H9 (cell line): ENCODE measurements at regions not wholly inside any gene's neighbourhood (a gene's known extent, or its start where the extent isn't known, plus 50 kb on each side); places are given as distances from the start of the nearest gene placed in this dataset.
"Not testable (repeated sequence)": the region's sequence is repeated elsewhere in the genome, so short reads cannot be mapped to it uniquely, and the experiment has no call there.

ENCODE experiments used
- DNase-seq: peaks from one replicate; pipeline ENCODE4 v3.0.0-alpha.2; 2017
- H2AFZ ChIP-seq: one replicate; pipeline ENCODE4 v1.6.1; 2013; ENCODE audit warnings: mild to moderate bottlenecking, low read length, control low read depth, moderate library complexity
- H2AK5ac ChIP-seq: 2 replicates; pipeline ENCODE4 v1.6.1; 2013; ENCODE audit warnings: low read length, control low read depth, mixed read lengths; ENCODE audit not compliant: insufficient read length
- H2BK120ac ChIP-seq: one replicate; pipeline ENCODE4 v1.6.1; 2013; ENCODE audit warnings: low read depth, mild to moderate bottlenecking, low read length, control low read depth, inconsistent platforms; ENCODE audit not compliant: poor library complexity, severe bottlenecking
- H2BK12ac ChIP-seq: 2 replicates; pipeline ENCODE4 v1.6.1; 2013; ENCODE audit warnings: low read length, control low read depth, mixed read lengths, low read depth; ENCODE audit not compliant: insufficient read length
- H2BK15ac ChIP-seq: 2 replicates; pipeline ENCODE4 v1.6.1; 2013; ENCODE audit warnings: low read depth, low read length, control low read depth
- H2BK20ac ChIP-seq: one replicate; pipeline ENCODE4 v1.6.1; 2013; ENCODE audit warnings: low read depth, mild to moderate bottlenecking, low read length, control low read depth, inconsistent platforms; ENCODE audit not compliant: poor library complexity, severe bottlenecking
- H2BK5ac ChIP-seq: 2 replicates; pipeline ENCODE4 v1.6.1; 2013; ENCODE audit warnings: low read length, control low read depth, mixed read lengths; ENCODE audit not compliant: insufficient read length
- H3K14ac ChIP-seq: 2 replicates; pipeline ENCODE4 v1.6.1; 2013; ENCODE audit warnings: low read length, control low read depth; ENCODE audit not compliant: insufficient read depth
- H3K18ac ChIP-seq: 2 replicates; pipeline ENCODE4 v1.6.1; 2013; ENCODE audit warnings: low read depth, mild to moderate bottlenecking, mixed read lengths, low read length, control low read depth; ENCODE audit not compliant: insufficient read length
- H3K23ac ChIP-seq: 2 replicates; pipeline ENCODE4 v1.6.1; 2013; ENCODE audit warnings: low read length, control low read depth, mixed read lengths, low read depth; ENCODE audit not compliant: insufficient read length
- H3K23me2 ChIP-seq: 2 replicates; pipeline ENCODE4 v1.6.1; 2013; ENCODE audit warnings: low read depth, mild to moderate bottlenecking, mixed read lengths, low read length, control low read depth; ENCODE audit not compliant: insufficient read length, poor library complexity, severe bottlenecking
- H3K27ac ChIP-seq: 2 replicates; pipeline ENCODE4 v1.5.1; 2013; ENCODE audit warnings: low read length, control low read depth, mixed read lengths, low read depth; ENCODE audit not compliant: insufficient read length
- H3K27me3 ChIP-seq: 2 replicates; pipeline ENCODE4 v1.6.1; 2013; ENCODE audit warnings: low read length, control low read depth, inconsistent platforms; ENCODE audit not compliant: insufficient read depth
- H3K4ac ChIP-seq: 2 replicates; pipeline ENCODE4 v1.6.1; 2013; ENCODE audit warnings: low read depth, mild to moderate bottlenecking, control low read depth, inconsistent platforms, low read length, moderate library complexity
- H3K4me1 ChIP-seq: 2 replicates; pipeline ENCODE4 v1.6.1; 2013; ENCODE audit warnings: low read length, control low read depth, inconsistent platforms; ENCODE audit not compliant: insufficient read depth
- H3K4me2 ChIP-seq: 2 replicates; pipeline ENCODE4 v1.6.1; 2013; ENCODE audit warnings: low read length, control low read depth, mixed read lengths; ENCODE audit not compliant: insufficient read length, insufficient read depth
- H3K56ac ChIP-seq: 2 replicates; pipeline ENCODE4 v1.6.1; 2013; ENCODE audit warnings: low read depth, mild to moderate bottlenecking, mixed read lengths, low read length, control low read depth; ENCODE audit not compliant: insufficient read length
- H3K79me1 ChIP-seq: 2 replicates; pipeline ENCODE4 v1.6.1; 2013; ENCODE audit warnings: low read depth, mild to moderate bottlenecking, moderate library complexity, low read length, control low read depth, inconsistent platforms; ENCODE audit not compliant: insufficient read depth, poor library complexity, severe bottlenecking
- H3K79me2 ChIP-seq: 2 replicates; pipeline ENCODE4 v1.6.1; 2013; ENCODE audit warnings: low read length, control low read depth, inconsistent platforms; ENCODE audit not compliant: insufficient read depth
- H3K9ac ChIP-seq: 2 replicates; pipeline ENCODE4 v1.6.1; 2013; ENCODE audit warnings: low read length, control low read depth, mixed read lengths; ENCODE audit not compliant: insufficient read length; ENCODE audit errors: extremely low read depth
- H3K9me3 ChIP-seq: one replicate; pipeline ENCODE4 v1.6.1; 2013; ENCODE audit warnings: low read depth, low read length, inconsistent platforms; ENCODE audit not compliant: control insufficient read depth
- H3T11ph ChIP-seq: one replicate; pipeline ENCODE4 v1.6.1; 2013; ENCODE audit warnings: mild to moderate bottlenecking, low read length, control low read depth, inconsistent platforms
- H4K20me1 ChIP-seq: one replicate; pipeline ENCODE4 v1.6.1; 2013; ENCODE audit not compliant: control insufficient read depth, insufficient read length, insufficient read depth
- H4K5ac ChIP-seq: 2 replicates; pipeline ENCODE4 v1.6.1; 2013; ENCODE audit warnings: low read depth, mild to moderate bottlenecking, mixed read lengths, low read length, control low read depth; ENCODE audit not compliant: insufficient read length
- H4K8ac ChIP-seq: replicated peaks from 2 replicates; pipeline ENCODE4 v1.6.1; 2013; ENCODE audit warnings: low read length, control low read depth, mixed read lengths, low read depth; ENCODE audit not compliant: insufficient read length
- H4K91ac ChIP-seq: 2 replicates; pipeline ENCODE4 v1.6.1; 2013; ENCODE audit warnings: low read depth, mild to moderate bottlenecking, moderate library complexity, mixed read lengths, low read length, control low read depth; ENCODE audit not compliant: insufficient read length
- H3K27ac Mint-ChIP-seq, 3 experiments: 2 replicates in 2 of 3; 3 replicates in 1 of 3; pipeline ENCODE4 v1.8.0; 2020 to 2021; ENCODE audit warnings: mixed read lengths in 3 of 3, mild to moderate bottlenecking in 1 of 3, moderate library complexity in 1 of 3
- H3K27me3 Mint-ChIP-seq: 2 replicates; pipeline ENCODE4 v1.8.0; 2021; ENCODE audit warnings: low read depth, mild to moderate bottlenecking, moderate library complexity, mixed read lengths
- H3K36me3 Mint-ChIP-seq, 3 experiments: 2 replicates in 2 of 3; 3 replicates in 1 of 3; pipeline ENCODE4 v1.8.0; 2020 to 2021; ENCODE audit warnings: low read depth in 3 of 3, mixed read lengths in 3 of 3; ENCODE audit not compliant: insufficient read depth in 1 of 3
- H3K4me1 Mint-ChIP-seq, 2 experiments: 2 replicates each; pipeline ENCODE4 v1.8.0; 2020; ENCODE audit warnings: mixed read lengths in 2 of 2
- H3K4me3 Mint-ChIP-seq, 2 experiments: 2 replicates in 1 of 2; 3 replicates in 1 of 2; pipeline ENCODE4 v1.8.0; 2020 to 2021; ENCODE audit warnings: mild to moderate bottlenecking in 2 of 2, mixed read lengths in 2 of 2, moderate library complexity in 1 of 2
- H3K9me3 Mint-ChIP-seq, 2 experiments: 2 replicates in 1 of 2; 3 replicates in 1 of 2; pipeline ENCODE4 v1.8.0; 2020; ENCODE audit warnings: mild to moderate bottlenecking in 2 of 2, mixed read lengths in 2 of 2, moderate library complexity in 1 of 2
- WGBS: extraction: QIAGEN DNeasy Blood & Tissue Kit; methylation state at CpG from one replicate; pipeline ENCODE4 v1.1.7; 2013; ENCODE audit warnings: missing lambda C conversion rate, low lambda C conversion rate, mixed read lengths; ENCODE audit not compliant: insufficient read length; ENCODE audit errors: extremely low coverage; 5-methylcytosine and 5-hydroxymethylcytosine counted together
- TF ChIP-seq, protein P1 (sequence below): fragments of 200-600 bp; sonication (generic); conservative IDR thresholded peaks from 3 replicates; pipeline ENCODE4 v1.8.0; 2021; ENCODE audit warnings: antibody characterized with exemption, mild to moderate bottlenecking

DNA sequence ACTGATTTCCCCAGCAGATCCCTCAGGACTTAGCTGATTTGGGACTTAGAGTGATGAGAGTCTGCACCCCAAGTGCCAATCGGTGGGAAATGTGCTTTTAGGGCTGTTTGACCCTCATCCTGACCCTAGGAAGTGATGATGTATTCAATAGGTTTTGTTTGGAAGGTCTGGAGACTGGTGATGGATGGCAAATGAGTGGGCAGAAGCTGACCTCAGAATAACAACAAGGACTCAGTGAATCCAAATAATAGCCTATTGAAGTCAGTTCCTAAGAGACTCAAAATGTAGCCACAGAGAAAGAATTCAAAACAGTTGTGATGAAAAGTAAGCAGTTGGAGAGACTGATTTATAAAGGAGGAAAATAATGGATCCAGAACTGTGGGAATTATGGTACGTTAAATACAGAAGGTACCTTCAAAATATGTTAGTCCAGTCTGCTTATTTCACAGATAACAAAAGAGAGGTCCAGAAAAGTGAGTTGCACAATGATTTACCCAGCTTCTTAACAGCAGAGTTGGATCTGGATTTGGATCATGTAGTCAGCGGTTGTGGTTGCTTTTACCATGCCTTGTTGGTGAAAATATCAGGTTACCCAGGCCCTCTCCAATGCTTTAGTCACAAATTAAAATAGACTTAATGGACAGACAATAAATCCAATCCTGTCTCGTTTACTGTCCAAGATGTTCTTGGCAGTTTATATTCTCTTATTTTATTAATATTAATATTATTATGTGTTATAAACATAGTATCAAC is 123.0 kb upstream of the PTBP2 start:
- no peak overlapping the region for H3K56ac ChIP-seq
- H3K4me3 Mint-ChIP-seq, result no peak overlapping the region; a peak in 1 of 5 replicates
- H3K4me1 Mint-ChIP-seq, result peaks cover 27 to 38% of the 10 kb centered on the region in 2 experiments
- WGBS, result no CpG with 5 or more reads among the region's 4 CpGs
- no peaks in the 10 kb centered on the region for H3K79me1 ChIP-seq
- no peaks in the 10 kb centered on the region for H3K9me3 ChIP-seq
- no peak overlapping the region for H2AK5ac ChIP-seq
- H3K79me2 ChIP-seq, result no peaks in the 10 kb centered on the region
- H4K91ac ChIP-seq, result no peak overlapping the region
- H3K9ac ChIP-seq, result no peak overlapping the region
- H3K4me2 ChIP-seq, result no peak overlapping the region
- no peak overlapping the region for H2BK15ac ChIP-seq
- H3K27ac ChIP-seq, result no peak overlapping the region
- H3K9me3 Mint-ChIP-seq, result no peaks in the 10 kb centered on the region
- H4K20me1 ChIP-seq, result no peaks in the 10 kb centered on the region
- H3K23ac ChIP-seq, result no peak overlapping the region
- TF ChIP-seq, protein P1, sequence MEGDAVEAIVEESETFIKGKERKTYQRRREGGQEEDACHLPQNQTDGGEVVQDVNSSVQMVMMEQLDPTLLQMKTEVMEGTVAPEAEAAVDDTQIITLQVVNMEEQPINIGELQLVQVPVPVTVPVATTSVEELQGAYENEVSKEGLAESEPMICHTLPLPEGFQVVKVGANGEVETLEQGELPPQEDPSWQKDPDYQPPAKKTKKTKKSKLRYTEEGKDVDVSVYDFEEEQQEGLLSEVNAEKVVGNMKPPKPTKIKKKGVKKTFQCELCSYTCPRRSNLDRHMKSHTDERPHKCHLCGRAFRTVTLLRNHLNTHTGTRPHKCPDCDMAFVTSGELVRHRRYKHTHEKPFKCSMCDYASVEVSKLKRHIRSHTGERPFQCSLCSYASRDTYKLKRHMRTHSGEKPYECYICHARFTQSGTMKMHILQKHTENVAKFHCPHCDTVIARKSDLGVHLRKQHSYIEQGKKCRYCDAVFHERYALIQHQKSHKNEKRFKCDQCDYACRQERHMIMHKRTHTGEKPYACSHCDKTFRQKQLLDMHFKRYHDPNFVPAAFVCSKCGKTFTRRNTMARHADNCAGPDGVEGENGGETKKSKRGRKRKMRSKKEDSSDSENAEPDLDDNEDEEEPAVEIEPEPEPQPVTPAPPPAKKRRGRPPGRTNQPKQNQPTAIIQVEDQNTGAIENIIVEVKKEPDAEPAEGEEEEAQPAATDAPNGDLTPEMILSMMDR, result no peak
- no peak overlapping the region for H3K27ac Mint-ChIP-seq
- H3K23me2 ChIP-seq, result no peaks in the 10 kb centered on the region
- H2AFZ ChIP-seq, result no peak overlapping the region
- no peak overlapping the region for H3T11ph ChIP-seq
- no peak overlapping the region for H3K4ac ChIP-seq
- no peak overlapping the region for H4K5ac ChIP-seq
- DNase-seq, result no peak
- H3K14ac ChIP-seq, result no peak overlapping the region
- no peak overlapping the region for H4K8ac ChIP-seq
- H3K4me1 ChIP-seq, result peaks cover 2% of the 10 kb centered on the region; the same call in 1 of the 2 replicates
- no peak overlapping the region for H2BK5ac ChIP-seq
- H2BK12ac ChIP-seq, result no peak overlapping the region
- H2BK120ac ChIP-seq, result no peak overlapping the region
- H3K27me3 ChIP-seq, result no peaks in the 10 kb centered on the region
- no peaks in the 10 kb centered on the region for H3K27me3 Mint-ChIP-seq
- H3K18ac ChIP-seq, result no peak overlapping the region
- H3K36me3 Mint-ChIP-seq, result no peaks in the 10 kb centered on the region; a peak in 2 of 7 replicates
- no peak overlapping the region for H2BK20ac ChIP-seq

DNA sequence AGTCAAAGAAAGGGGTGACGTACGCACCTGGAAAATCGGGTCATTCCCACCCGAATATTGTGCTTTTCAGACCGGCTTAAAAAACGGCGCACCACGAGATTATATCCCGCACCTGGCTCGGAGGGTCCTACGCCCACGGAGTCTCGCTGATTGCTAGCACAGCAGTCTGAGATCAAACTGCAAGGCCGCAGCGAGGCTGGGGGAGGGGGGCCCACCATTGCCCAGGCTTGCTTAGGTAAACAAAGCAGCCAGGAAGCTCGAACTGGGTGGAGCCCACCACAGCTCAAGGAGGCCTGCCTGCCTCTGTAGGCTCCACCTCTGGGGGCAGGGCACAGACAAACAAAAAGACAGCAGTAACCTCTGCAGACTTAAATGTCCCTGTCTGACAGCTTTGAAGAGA is 117.0 kb upstream of the PTBP2 start:
- H2AK5ac ChIP-seq, H3K36me3 Mint-ChIP-seq, H3K79me2 ChIP-seq, H4K91ac ChIP-seq, DNase-seq, H3K9me3 ChIP-seq, H3K79me1 ChIP-seq, H2BK120ac ChIP-seq, H3K27ac ChIP-seq, H2AFZ ChIP-seq, H3K14ac ChIP-seq, H2BK20ac ChIP-seq, H3K23ac ChIP-seq, H2BK12ac ChIP-seq, H3K56ac ChIP-seq, H3K4ac ChIP-seq, H3K4me1 Mint-ChIP-seq, H3K18ac ChIP-seq, H3K4me3 Mint-ChIP-seq, H3K27me3 ChIP-seq, H2BK5ac ChIP-seq, H3K9me3 Mint-ChIP-seq, H2BK15ac ChIP-seq, H3K4me1 ChIP-seq, H3K4me2 ChIP-seq, H4K20me1 ChIP-seq, H3K9ac ChIP-seq, H3K23me2 ChIP-seq, H4K5ac ChIP-seq, H4K8ac ChIP-seq, H3T11ph ChIP-seq, H3K27me3 Mint-ChIP-seq, H3K27ac Mint-ChIP-seq: not testable (repeated sequence)
- WGBS, result no CpG with 5 or more reads among the region's 16 CpGs
